NCI-H1092 (cell line): ENCODE measurements at regions not wholly inside any gene's neighbourhood (a gene's known extent, or its start where the extent isn't known, plus 50 kb on each side); places are given as distances from the start of the nearest gene placed in this dataset.
"Not testable (repeated sequence)": the region's sequence is repeated elsewhere in the genome, so short reads cannot be mapped to it uniquely, and the experiment has no call there.

ENCODE experiments used
- DNase-seq: peaks from one replicate; lab custom pipeline; 2025; lab: John Stamatoyannopoulos, UW

GRCh38 chr1:81220614-81221071 is 580.1 kb upstream of the ADGRL2 start:
- no peak for DNase-seq

- no peak for DNase-seq
These were observed 583.7 kb upstream of the ADGRL2 start for GRCh38 chr1:81217058-81217457.

GRCh38 chr1:81213279-81213678 is 587.5 kb upstream of the ADGRL2 start:
- no peak for DNase-seq

- DNase-seq = no peak
These were observed 591.3 kb upstream of the ADGRL2 start for GRCh38 chr1:81209461-81209860.

GRCh38 chr1:81208441-81208840 is 592.3 kb upstream of the ADGRL2 start:
- no peak for DNase-seq

GRCh38 chr1:81205956-81206355 is 594.8 kb upstream of the ADGRL2 start:
- no peak for DNase-seq

GRCh38 chr1:81201779-81202178 is 599.0 kb upstream of the ADGRL2 start:
- DNase-seq = no peak

- no peak for DNase-seq
These were observed 603.1 kb upstream of the ADGRL2 start for GRCh38 chr1:81197591-81197990.

GRCh38 chr1:81192647-81193642 is 607.8 kb upstream of the ADGRL2 start:
- DNase-seq = no peak

- DNase-seq = no peak
These were observed 610.7 kb upstream of the ADGRL2 start for GRCh38 chr1:81190003-81190402.

GRCh38 chr1:81187635-81188034 is 613.1 kb upstream of the ADGRL2 start:
- DNase-seq = no peak

GRCh38 chr1:81186261-81186660 is 614.5 kb upstream of the ADGRL2 start:
- no peak for DNase-seq

- no peak for DNase-seq
These were observed 617.2 kb upstream of the ADGRL2 start for GRCh38 chr1:81183553-81183952.

- DNase-seq = no peak
These were observed 617.7 kb upstream of the ADGRL2 start for GRCh38 chr1:81183051-81183450.

- no peak for DNase-seq
These were observed 621.5 kb upstream of the ADGRL2 start for GRCh38 chr1:81179242-81179641.

GRCh38 chr1:81178431-81179093 is 622.2 kb upstream of the ADGRL2 start:
- not testable (repeated sequence) for DNase-seq

- DNase-seq = no peak
These were observed 625.8 kb upstream of the ADGRL2 start for GRCh38 chr1:81174811-81175476.

GRCh38 chr1:81174052-81174451 is 626.7 kb upstream of the ADGRL2 start:
- no peak for DNase-seq

GRCh38 chr1:81172483-81172882 is 628.3 kb upstream of the ADGRL2 start:
- DNase-seq = no peak

GRCh38 chr1:81170721-81171120 is 630.0 kb upstream of the ADGRL2 start:
- DNase-seq = no peak

GRCh38 chr1:81165963-81166362 is 634.8 kb upstream of the ADGRL2 start:
- no peak for DNase-seq

- no peak for DNase-seq
These were observed 640.0 kb upstream of the ADGRL2 start for GRCh38 chr1:81160696-81161095.

GRCh38 chr1:81158592-81158991 is 642.1 kb upstream of the ADGRL2 start:
- no peak for DNase-seq
